ENCODE measurements at regions not wholly inside any gene's neighbourhood (a gene's known extent, or its start where the extent isn't known, plus 50 kb on each side); places are given as distances from the start of the nearest gene placed in this dataset.

GRCh38 chr4:108240366-108240765, 71.6 kb upstream of the LEF1 start:
- intact Hi-C loops (cut with DNase I) = no loop called here
- no peak for DNase-seq

- intact Hi-C loops (cut with DNase I) = no loop called here
- no peak for DNase-seq
Observed at GRCh38 chr4:108237693-108238092, 69.0 kb upstream of the LEF1 start.

- intact Hi-C loops (cut with DNase I) = no loop called here
Observed at GRCh38 chr4:108236264-108236663, 67.5 kb upstream of the LEF1 start.

GRCh38 chr4:108227923-108228322, 59.2 kb upstream of the LEF1 start:
- intact Hi-C loops (cut with DNase I) = no loop called here
- DNase-seq = no peak

More at GRCh38 chr4:108236264-108236663, 67.5 kb upstream of the LEF1 start:
- DNase-seq = no peak

- intact Hi-C loops (cut with DNase I) = no loop called here
Observed at GRCh38 chr4:108224611-108225053, 55.9 kb upstream of the LEF1 start.

GRCh38 chr4:108223313-108223712, 54.6 kb upstream of the LEF1 start:
- intact Hi-C loops (cut with DNase I) = no loop called here
- DNase-seq = no peak

More at GRCh38 chr4:108224611-108225053, 55.9 kb upstream of the LEF1 start:
- no peak for DNase-seq

- no peak for DNase-seq
- intact Hi-C loops (cut with DNase I) = no loop called here
Observed at GRCh38 chr4:108219998-108220397, 51.3 kb upstream of the LEF1 start.
